CD8-positive, alpha-beta memory T cell (primary cell): ENCODE measurements at regions not wholly inside any gene's neighbourhood (a gene's known extent, or its start where the extent isn't known, plus 50 kb on each side); places are given as distances from the start of the nearest gene placed in this dataset.

ENCODE experiments used
- CTCF ChIA-PET: fragments of 350-600 bp; sonication (Branson Sonifier 250); formaldehyde crosslinking; loops from one replicate; lab custom pipeline; 2021; ENCODE audit warnings: antibody characterized with exemption; lab: Charles Lee
- POLR2A ChIA-PET: fragments of 350-600 bp; sonication (Branson Sonifier 250); formaldehyde crosslinking; loops from one replicate; lab custom pipeline; 2021; ENCODE audit warnings: antibody characterized with exemption; lab: Charles Lee
- DNase-seq, 5 donors: peaks; one replicate each; pipeline versions ENCODE4 v3.0.0 to v3.0.0-alpha.2; 2020 to 2022; ENCODE audit warnings: mixed read lengths in 1 of 5
- H3K27ac ChIP-seq: one replicate; pipeline ENCODE4 v1.7.0; 2013; ENCODE audit warnings: low read depth, mild to moderate bottlenecking, low read length, moderate library complexity
- H3K27me3 ChIP-seq: 2 replicates; pipeline ENCODE4 v1.7.0; 2013; ENCODE audit warnings: low read length, mild to moderate bottlenecking; ENCODE audit not compliant: insufficient read depth, poor library complexity, severe bottlenecking
- H3K36me3 ChIP-seq: 2 replicates; pipeline ENCODE4 v1.7.0; 2013; ENCODE audit warnings: mild to moderate bottlenecking, low read length, moderate library complexity; ENCODE audit not compliant: insufficient read depth
- H3K4me1 ChIP-seq: 2 replicates; pipeline ENCODE4 v1.7.0; 2013; ENCODE audit warnings: mild to moderate bottlenecking, low read length, moderate library complexity; ENCODE audit not compliant: insufficient read depth
- H3K4me3 ChIP-seq: 2 replicates; pipeline ENCODE4 v1.7.0; 2013; ENCODE audit warnings: mild to moderate bottlenecking, low read length
- H3K9me3 ChIP-seq: 2 replicates; pipeline ENCODE4 v1.7.0; 2013; ENCODE audit warnings: mild to moderate bottlenecking, low read length
- H3K27ac Mint-ChIP-seq, 8 donors: one replicate each; pipeline ENCODE4 v1.8.0; 2020 to 2021; ENCODE audit warnings: mixed read lengths in 8 of 8, mild to moderate bottlenecking in 6 of 8, inconsistent platforms in 3 of 8, moderate library complexity in 3 of 8
- H3K27me3 Mint-ChIP-seq, 2 donors: one replicate each; pipeline ENCODE4 v1.8.0; 2020 to 2021; ENCODE audit warnings: mixed read lengths in 2 of 2, mild to moderate bottlenecking in 1 of 2, moderate library complexity in 1 of 2
- H3K36me3 Mint-ChIP-seq, 3 donors: one replicate each; pipeline ENCODE4 v1.8.0; 2020 to 2021; ENCODE audit warnings: mixed read lengths in 3 of 3, inconsistent platforms in 1 of 3, mild to moderate bottlenecking in 1 of 3
- H3K4me1 Mint-ChIP-seq, 3 donors: one replicate each; pipeline ENCODE4 v1.8.0; 2020 to 2021; ENCODE audit warnings: mixed read lengths in 3 of 3, inconsistent platforms in 1 of 3, mild to moderate bottlenecking in 1 of 3
- H3K4me3 Mint-ChIP-seq, 7 donors: one replicate each; pipeline ENCODE4 v1.8.0; 2020 to 2021; ENCODE audit warnings: mixed read lengths in 7 of 7, mild to moderate bottlenecking in 6 of 7, moderate library complexity in 4 of 7, inconsistent platforms in 2 of 7
- H3K9me3 Mint-ChIP-seq, 5 donors: one replicate each; pipeline ENCODE4 v1.8.0; 2020 to 2022; ENCODE audit warnings: mixed read lengths in 5 of 5, mild to moderate bottlenecking in 3 of 5, moderate library complexity in 2 of 5, inconsistent platforms in 1 of 5

DNA sequence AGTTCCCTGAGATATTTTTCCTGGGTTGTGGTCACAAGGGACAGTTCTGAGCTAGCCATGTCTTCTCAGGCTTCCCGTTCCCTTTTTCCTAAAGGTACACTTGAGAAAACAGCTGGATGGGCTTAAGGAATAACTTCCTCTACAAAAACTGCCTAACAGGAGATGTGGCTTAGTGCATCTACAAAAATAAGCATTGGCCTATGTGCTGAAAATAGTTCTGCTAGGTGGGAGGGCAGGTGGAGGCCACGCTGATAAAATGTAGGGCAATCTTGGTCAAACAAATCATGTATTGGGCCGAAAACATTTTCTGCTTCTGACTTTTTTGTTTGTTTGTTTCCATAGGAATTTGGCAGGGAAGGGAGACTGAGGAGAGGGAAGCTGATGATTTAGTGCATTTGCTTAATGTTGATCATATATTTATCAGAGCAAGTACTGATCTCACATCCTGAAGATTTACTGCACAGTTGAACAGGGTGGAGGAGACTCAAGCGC, 409.4 kb upstream of the FZD8 start:
- H3K4me1 Mint-ChIP-seq = no peaks in the 10 kb centered on the region
- Histone ChIP-seq H3K4me3 (no peak overlapping the region), H3K27ac (no peak overlapping the region), H3K36me3 (no peaks in the 10 kb centered on the region), H3K27me3 (no peaks in the 10 kb centered on the region), H3K9me3 (no peaks in the 10 kb centered on the region), H3K4me1 (no peaks in the 10 kb centered on the region)
- DNase-seq = no peak
- H3K9me3 Mint-ChIP-seq = peaks cover 2 to 11% (median 4%) of the 10 kb centered on the region in 5 donors
- CTCF ChIA-PET = no interaction called here
- H3K27me3 Mint-ChIP-seq = no peaks in the 10 kb centered on the region
- no peaks in the 10 kb centered on the region for H3K36me3 Mint-ChIP-seq
- POLR2A ChIA-PET = no interaction called here
- H3K27ac Mint-ChIP-seq = peak overlapping the region in 1 of 8 donors; percentile 9
- no peak overlapping the region for H3K4me3 Mint-ChIP-seq

GRCh38 chr10:36050763-36051499, 408.8 kb upstream of the FZD8 start:
- Mint-ChIP-seq H3K27ac (no peak overlapping the region), H3K4me3 (no peak overlapping the region), H3K4me1 (no peaks in the 10 kb centered on the region), H3K9me3 (peaks cover 2 to 11% (median 4%) of the 10 kb centered on the region in 5 donors), H3K36me3 (no peaks in the 10 kb centered on the region), H3K27me3 (no peaks in the 10 kb centered on the region)
- Histone ChIP-seq H3K4me3 (no peak overlapping the region), H3K27ac (no peak overlapping the region), H3K27me3 (no peaks in the 10 kb centered on the region), H3K9me3 (no peaks in the 10 kb centered on the region), H3K4me1 (no peaks in the 10 kb centered on the region), H3K36me3 (no peaks in the 10 kb centered on the region)
- no peak for DNase-seq
- ChIA-PET POLR2A (no interaction called here), CTCF (no interaction called here)

- Mint-ChIP-seq H3K4me3 (no peak overlapping the region), H3K27me3 (no peaks in the 10 kb centered on the region), H3K36me3 (no peaks in the 10 kb centered on the region), H3K27ac (no peak overlapping the region), H3K4me1 (no peaks in the 10 kb centered on the region), H3K9me3 (peaks cover under 1 to 8% (median 5%) of the 10 kb centered on the region in 5 donors)
- ChIA-PET POLR2A (no interaction called here), CTCF (no interaction called here)
- Histone ChIP-seq H3K27ac (no peak overlapping the region), H3K4me1 (no peaks in the 10 kb centered on the region), H3K27me3 (no peaks in the 10 kb centered on the region), H3K9me3 (no peaks in the 10 kb centered on the region), H3K36me3 (no peaks in the 10 kb centered on the region), H3K4me3 (no peak overlapping the region)
- no peak for DNase-seq
These were observed 406.7 kb upstream of the FZD8 start for GRCh38 chr10:36048780-36049179.

DNA sequence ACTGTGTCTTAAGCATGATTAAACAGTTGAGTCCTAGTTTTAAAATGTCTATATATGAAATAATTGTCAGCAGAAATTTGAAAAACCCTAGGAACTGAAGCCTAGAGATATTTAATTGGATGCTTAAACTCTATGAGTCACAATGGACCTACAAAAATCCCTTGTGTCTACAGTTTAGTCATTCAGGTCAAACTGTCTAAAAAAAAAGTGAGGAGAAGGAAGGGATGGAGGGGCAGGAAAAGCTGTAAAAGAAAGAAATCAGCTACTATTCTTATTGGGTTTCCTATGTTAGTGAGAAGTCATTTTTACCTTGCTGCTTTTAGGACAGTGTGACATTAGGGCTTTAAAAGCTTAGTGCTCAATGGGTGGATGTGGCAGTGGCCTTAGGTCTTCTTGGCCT, 406.1 kb upstream of the FZD8 start:
- Mint-ChIP-seq H3K27me3 (no peaks in the 10 kb centered on the region), H3K4me1 (no peaks in the 10 kb centered on the region), H3K9me3 (peaks cover 0 to 8% (median 5%) of the 10 kb centered on the region in 5 donors), H3K27ac (no peak overlapping the region), H3K4me3 (no peak overlapping the region), H3K36me3 (no peaks in the 10 kb centered on the region)
- Histone ChIP-seq H3K36me3 (no peaks in the 10 kb centered on the region), H3K4me1 (no peaks in the 10 kb centered on the region), H3K4me3 (no peak overlapping the region), H3K27me3 (no peaks in the 10 kb centered on the region), H3K9me3 (no peaks in the 10 kb centered on the region), H3K27ac (no peak overlapping the region)
- DNase-seq = no peak
- CTCF ChIA-PET = no interaction called here
- POLR2A ChIA-PET = no interaction called here

DNA sequence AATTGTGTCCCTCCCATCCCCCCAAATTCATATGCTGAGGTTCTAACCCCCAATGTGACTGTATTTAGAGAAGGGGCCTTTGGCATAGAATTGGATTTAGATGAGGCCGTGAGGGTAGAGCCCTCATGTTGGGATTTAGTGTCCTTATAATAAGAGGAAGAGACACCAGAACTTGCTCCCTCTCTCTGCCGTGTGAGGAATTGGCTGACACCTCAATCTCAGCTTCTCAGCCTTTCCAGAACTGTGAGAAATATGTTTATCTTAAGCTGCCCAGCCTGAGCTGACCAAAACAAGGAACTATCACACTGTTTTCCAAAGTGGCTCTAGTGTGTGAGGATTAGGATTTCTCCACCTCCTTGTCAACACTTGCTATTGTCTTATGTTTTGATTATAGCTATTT, 400.0 kb upstream of the FZD8 start:
- no peak overlapping the region for H3K27ac Mint-ChIP-seq
- POLR2A ChIA-PET = no interaction called here

GRCh38 chr10:36038316-36038955, 396.3 kb upstream of the FZD8 start:
- Histone ChIP-seq H3K9me3 (no peaks in the 10 kb centered on the region), H3K36me3 (no peaks in the 10 kb centered on the region), H3K4me3 (no peak overlapping the region), H3K27me3 (no peaks in the 10 kb centered on the region), H3K27ac (no peak overlapping the region), H3K4me1 (no peaks in the 10 kb centered on the region)
- Mint-ChIP-seq H3K4me3 (no peak overlapping the region), H3K9me3 (peaks cover 0 to 10% (median 1%) of the 10 kb centered on the region in 5 donors), H3K27me3 (no peaks in the 10 kb centered on the region), H3K36me3 (no peaks in the 10 kb centered on the region), H3K4me1 (no peaks in the 10 kb centered on the region), H3K27ac (no peak overlapping the region)
- POLR2A ChIA-PET = no interaction called here
- CTCF ChIA-PET = no interaction called here
- DNase-seq = no peak

More for the DNA sequence above, 400.0 kb upstream of the FZD8 start:
- DNase-seq = no peak
- Mint-ChIP-seq H3K36me3 (no peaks in the 10 kb centered on the region), H3K4me3 (no peak overlapping the region), H3K4me1 (no peaks in the 10 kb centered on the region), H3K9me3 (peaks cover 0 to 14% (median 1%) of the 10 kb centered on the region in 5 donors), H3K27me3 (no peaks in the 10 kb centered on the region)
- Histone ChIP-seq H3K4me1 (no peaks in the 10 kb centered on the region), H3K36me3 (no peaks in the 10 kb centered on the region), H3K27ac (no peak overlapping the region), H3K4me3 (no peak overlapping the region), H3K27me3 (no peaks in the 10 kb centered on the region), H3K9me3 (no peaks in the 10 kb centered on the region)
- CTCF ChIA-PET = no interaction called here

DNA sequence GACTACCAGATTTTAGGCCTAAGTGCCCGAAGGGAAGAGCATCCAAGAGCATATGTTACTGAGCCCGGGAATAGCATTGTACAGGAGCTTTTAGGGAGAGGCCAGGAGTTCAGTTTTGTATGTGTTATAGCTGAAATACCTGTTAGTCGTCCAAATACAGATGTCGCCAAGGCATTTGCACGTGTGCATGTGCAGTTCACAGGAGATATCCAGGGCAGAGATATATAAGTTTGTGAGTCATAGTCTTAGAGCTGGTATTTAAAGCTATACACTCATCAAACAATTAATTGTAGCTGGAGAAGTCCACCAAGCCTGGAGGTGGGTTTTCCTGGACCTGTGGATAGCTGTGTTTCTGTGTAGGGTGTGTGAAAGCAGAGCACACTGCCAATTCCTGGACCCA, 394.0 kb upstream of the FZD8 start:
- Mint-ChIP-seq H3K9me3 (peaks cover 0 to 9% (median 1%) of the 10 kb centered on the region in 5 donors), H3K36me3 (no peaks in the 10 kb centered on the region), H3K4me3 (no peak overlapping the region), H3K27me3 (no peaks in the 10 kb centered on the region), H3K4me1 (no peaks in the 10 kb centered on the region), H3K27ac (no peak overlapping the region)
- Histone ChIP-seq H3K4me3 (no peak overlapping the region), H3K4me1 (no peaks in the 10 kb centered on the region), H3K36me3 (no peaks in the 10 kb centered on the region), H3K27ac (no peak overlapping the region), H3K9me3 (no peaks in the 10 kb centered on the region), H3K27me3 (no peaks in the 10 kb centered on the region)
- no peak for DNase-seq
- ChIA-PET POLR2A (no interaction called here), CTCF (no interaction called here)

DNA sequence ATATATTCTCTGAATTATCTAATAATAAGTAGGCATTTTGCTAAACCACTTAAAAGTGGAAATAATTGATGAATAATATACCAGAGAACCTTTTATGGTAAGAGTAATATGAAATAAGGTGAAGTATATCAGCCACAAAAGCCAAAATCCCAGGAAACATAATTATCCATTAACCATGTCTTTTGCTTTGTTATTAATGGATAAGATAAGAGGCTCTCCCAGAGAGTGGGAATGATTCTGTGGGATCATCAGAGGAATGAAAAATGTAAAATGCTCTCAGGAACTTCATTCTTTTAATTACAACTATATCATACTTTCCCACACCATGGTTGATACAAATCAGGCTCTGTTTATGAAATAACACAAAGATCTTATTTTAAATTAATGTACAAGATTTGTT, 391.7 kb upstream of the FZD8 start:
- Histone ChIP-seq H3K4me3 (no peak overlapping the region), H3K27ac (no peak overlapping the region), H3K27me3 (no peaks in the 10 kb centered on the region), H3K36me3 (no peaks in the 10 kb centered on the region), H3K4me1 (no peaks in the 10 kb centered on the region), H3K9me3 (no peaks in the 10 kb centered on the region)
- CTCF ChIA-PET = no interaction called here
- no peaks in the 10 kb centered on the region for H3K36me3 Mint-ChIP-seq
- no peaks in the 10 kb centered on the region for H3K27me3 Mint-ChIP-seq
- H3K9me3 Mint-ChIP-seq = peaks cover 0 to 16% (median 0%) of the 10 kb centered on the region in 5 donors
- H3K4me1 Mint-ChIP-seq = no peaks in the 10 kb centered on the region
- no peak for DNase-seq
- POLR2A ChIA-PET = no interaction called here
- no peak overlapping the region for H3K4me3 Mint-ChIP-seq
- H3K27ac Mint-ChIP-seq = no peak overlapping the region
